Esophagus squamous epithelium (tissue), 4 donors: ENCODE measurements at regions not wholly inside any gene's neighbourhood (a gene's known extent, or its start where the extent isn't known, plus 50 kb on each side); places are given as distances from the start of the nearest gene placed in this dataset.

Experiments
- CTCF ChIP-seq, 6 experiments: fragments of 450-650 bp in 4 of 6; fragments of 200-600 bp in 2 of 6; sonication (generic) in 2 of 6; IDR thresholded peaks; one replicate each; pipeline ENCODE4 v1.5.1; 2016 to 2019; ENCODE audit warnings: antibody characterized with exemption in 6 of 6, mild to moderate bottlenecking in 4 of 6, moderate library complexity in 4 of 6
- POLR2A ChIP-seq, 4 donors: fragments of 450-650 bp; IDR thresholded peaks; one replicate each; pipeline ENCODE4 v1.6.1; 2017; ENCODE audit warnings: antibody characterized with exemption in 4 of 4, mild to moderate bottlenecking in 4 of 4, moderate library complexity in 3 of 4

DNA sequence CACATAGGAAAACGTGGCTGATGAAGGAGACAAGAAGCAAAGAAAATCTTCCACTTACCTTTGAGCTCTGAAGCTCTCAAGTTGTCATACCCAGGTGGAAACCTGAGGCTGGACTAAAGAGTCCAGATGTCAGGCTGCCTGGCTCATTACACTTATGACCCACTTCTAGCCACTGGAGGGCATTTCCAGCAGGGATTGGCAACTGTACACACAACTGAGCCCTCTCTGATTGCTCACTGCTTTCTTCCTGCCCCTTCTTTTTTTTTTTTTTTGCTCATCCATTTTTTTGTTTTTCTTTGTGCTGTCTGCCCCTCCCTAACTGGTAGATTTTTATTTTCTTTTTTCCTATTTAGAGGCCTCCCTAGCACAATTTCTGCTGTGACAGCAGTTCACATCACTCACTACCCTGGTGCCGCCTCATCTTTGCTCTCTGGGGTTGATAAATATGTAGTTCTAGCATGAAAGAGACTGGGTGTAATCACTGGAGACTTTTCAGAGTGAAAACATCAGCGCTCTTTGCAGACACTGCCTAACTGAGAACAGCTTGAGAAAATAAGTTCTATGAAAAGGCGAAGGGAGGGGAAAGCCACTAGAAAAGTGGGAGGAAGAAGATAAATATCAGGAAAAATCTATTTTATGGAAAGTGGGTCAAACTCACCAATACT is 334.5 kb downstream of the NUF2 start:
- TF ChIP-seq CTCF (IDR thresholded peaks at IDR 0.05) (no peak), POLR2A (IDR thresholded peaks at IDR 0.05) (no peak)
